Prostate gland (tissue), 2 donors: ENCODE measurements at regions not wholly inside any gene's neighbourhood (a gene's known extent, or its start where the extent isn't known, plus 50 kb on each side); places are given as distances from the start of the nearest gene placed in this dataset.

Source experiments
- DNase-seq: peaks from one replicate; pipeline ENCODE4 v3.0.0-alpha.2; 2019; ENCODE audit warnings: low spot score
- H3K27ac ChIP-seq, 2 donors: fragments of 200-600 bp; sonication (generic); 2 replicates each; pipeline ENCODE4 v1.5.1; 2017 to 2019
- H3K27me3 ChIP-seq: fragments of 200-600 bp; sonication (generic); replicated peaks from 2 replicates; pipeline ENCODE4 v1.5.1; 2019; ENCODE audit not compliant: insufficient read depth
- H3K36me3 ChIP-seq, 2 donors: fragments of 200-600 bp; sonication (generic); 1 replicate in 1 of 2; 2 replicates in 1 of 2; pipeline versions ENCODE4 v1.5.1 to v1.8.1; 2017 to 2019
- H3K4me1 ChIP-seq: fragments of 200-600 bp; sonication (generic); replicated peaks from 2 replicates; pipeline ENCODE4 v1.5.1; 2019
- H3K4me3 ChIP-seq, 2 donors: fragments of 200-600 bp; sonication (generic); 2 replicates each; pipeline ENCODE4 v1.5.1; 2017 to 2019
- H3K9me3 ChIP-seq: fragments of 200-600 bp; sonication (generic); 2 replicates; pipeline ENCODE4 v1.5.1; 2017
- POLR2A ChIP-seq: fragments of 450-650 bp; IDR thresholded peaks from one replicate; pipeline ENCODE4 v1.6.1; 2016; ENCODE audit warnings: antibody characterized with exemption, mild to moderate bottlenecking
- POLR2AphosphoS5 ChIP-seq: sonication (generic); formaldehyde crosslinking; IDR thresholded peaks from one replicate; pipeline ENCODE4 v1.6.1; 2017; ENCODE audit warnings: antibody characterized with exemption
- WGBS: methylation state at CpG from one replicate; pipeline ENCODE4 v1.1.5; 2018; 5-methylcytosine and 5-hydroxymethylcytosine counted together
- intact Hi-C: fragments of 100-400 bp; cut with DNase I; formaldehyde crosslinking; loops from one replicate; pipeline ENCODE4 v1.14.2; 2022
- TF ChIP-seq, protein P1 (sequence below), 4 experiments: fragments of 200-600 bp in 2 of 4; fragments of 450-650 bp in 2 of 4; sonication (generic) in 2 of 4; IDR thresholded peaks; 1 replicate in 3 of 4; 2 replicates in 1 of 4; pipeline ENCODE4 v1.5.1; 2016 to 2019; ENCODE audit warnings: antibody characterized with exemption in 4 of 4, mild to moderate bottlenecking in 2 of 4, moderate library complexity in 2 of 4

DNA sequence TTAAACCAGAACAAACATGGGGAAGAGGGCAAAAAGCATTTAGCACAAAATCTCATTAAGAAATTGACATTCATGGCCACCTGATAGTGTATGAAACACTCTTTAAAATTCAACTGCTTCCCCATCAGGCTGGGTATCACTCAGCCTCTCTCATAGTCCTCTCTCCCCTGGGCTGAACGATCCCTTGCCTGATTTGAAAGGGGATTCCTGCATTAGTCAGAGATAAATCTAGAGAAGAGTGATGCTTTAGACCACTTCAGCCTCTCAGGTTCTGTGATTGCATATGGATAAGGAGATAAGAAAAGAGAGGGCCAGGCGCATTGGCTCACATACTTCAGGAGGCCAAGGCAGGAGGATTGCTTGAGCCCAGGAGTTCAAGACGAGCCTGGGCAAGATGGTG lies 280.0 kb downstream of the SOX9 start:
- no peaks in the 10 kb centered on the region for H3K27me3 ChIP-seq
- no peaks in the 10 kb centered on the region for H3K9me3 ChIP-seq
- 85% methylated on average over 3 of the region's 3 CpGs for WGBS
- no peak overlapping the region for H3K27ac ChIP-seq
- no peak overlapping the region for H3K4me3 ChIP-seq
- TF ChIP-seq, protein P1, sequence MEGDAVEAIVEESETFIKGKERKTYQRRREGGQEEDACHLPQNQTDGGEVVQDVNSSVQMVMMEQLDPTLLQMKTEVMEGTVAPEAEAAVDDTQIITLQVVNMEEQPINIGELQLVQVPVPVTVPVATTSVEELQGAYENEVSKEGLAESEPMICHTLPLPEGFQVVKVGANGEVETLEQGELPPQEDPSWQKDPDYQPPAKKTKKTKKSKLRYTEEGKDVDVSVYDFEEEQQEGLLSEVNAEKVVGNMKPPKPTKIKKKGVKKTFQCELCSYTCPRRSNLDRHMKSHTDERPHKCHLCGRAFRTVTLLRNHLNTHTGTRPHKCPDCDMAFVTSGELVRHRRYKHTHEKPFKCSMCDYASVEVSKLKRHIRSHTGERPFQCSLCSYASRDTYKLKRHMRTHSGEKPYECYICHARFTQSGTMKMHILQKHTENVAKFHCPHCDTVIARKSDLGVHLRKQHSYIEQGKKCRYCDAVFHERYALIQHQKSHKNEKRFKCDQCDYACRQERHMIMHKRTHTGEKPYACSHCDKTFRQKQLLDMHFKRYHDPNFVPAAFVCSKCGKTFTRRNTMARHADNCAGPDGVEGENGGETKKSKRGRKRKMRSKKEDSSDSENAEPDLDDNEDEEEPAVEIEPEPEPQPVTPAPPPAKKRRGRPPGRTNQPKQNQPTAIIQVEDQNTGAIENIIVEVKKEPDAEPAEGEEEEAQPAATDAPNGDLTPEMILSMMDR (IDR thresholded peaks at IDR 0.05), result no peak
- TF ChIP-seq POLR2A (no peak), POLR2AphosphoS5 (no peak)
- H3K4me1 ChIP-seq, result peaks cover 6% of the 10 kb centered on the region
- no peaks in the 10 kb centered on the region for H3K36me3 ChIP-seq
- intact Hi-C loops, result no loop called here
- DNase-seq, result no peak

DNA sequence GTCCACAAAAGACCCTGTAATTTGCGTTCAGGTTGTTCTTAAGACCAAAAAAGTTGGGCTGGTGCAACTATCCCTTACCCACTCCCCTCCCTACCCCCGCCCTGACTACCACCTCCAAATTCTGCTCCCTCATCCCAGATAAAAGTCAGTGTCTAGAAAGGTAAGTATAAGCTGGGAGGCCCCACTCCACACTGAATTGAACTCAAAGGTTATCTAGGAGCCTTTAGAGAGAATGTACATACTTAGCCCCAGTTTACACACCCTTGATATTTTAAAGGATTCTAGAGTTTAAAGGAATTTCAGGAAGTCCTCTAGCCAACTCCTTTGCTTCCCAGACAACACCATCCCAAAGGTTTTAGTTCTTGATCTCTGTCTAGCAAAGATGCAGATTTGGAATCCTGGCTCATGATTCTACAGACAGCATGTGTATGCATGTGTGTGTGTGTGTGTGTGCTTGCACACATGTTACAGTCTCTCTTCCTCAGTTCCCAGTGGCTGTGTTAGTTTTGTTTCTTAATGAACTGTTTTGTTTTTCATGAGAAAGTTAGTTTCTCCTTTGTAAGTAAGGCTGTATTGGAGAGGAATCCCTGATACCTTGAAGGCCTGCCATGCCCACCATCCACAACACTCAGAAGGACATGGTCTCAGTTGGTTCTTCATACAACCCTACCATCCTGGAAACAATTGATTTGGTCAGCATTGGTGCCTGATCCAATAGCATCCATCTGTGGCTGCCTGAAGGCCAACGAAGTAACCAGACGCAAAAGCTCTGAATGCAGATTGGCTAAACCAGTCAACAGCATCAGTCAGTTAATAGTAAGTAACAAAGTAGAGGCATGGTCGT lies 281.3 kb downstream of the SOX9 start:
- H3K4me3 ChIP-seq, result no peak overlapping the region
- 97% methylated on average over 5 of the region's 5 CpGs for WGBS
- TF ChIP-seq POLR2A, result no peak
- TF ChIP-seq POLR2AphosphoS5, result no peak
- TF ChIP-seq, protein P1 (IDR thresholded peaks at IDR 0.05), result no peak
- no peaks in the 10 kb centered on the region for H3K27me3 ChIP-seq
- H3K9me3 ChIP-seq, result no peaks in the 10 kb centered on the region
- H3K27ac ChIP-seq, result no peak overlapping the region
- DNase-seq, result no peak
- intact Hi-C loops, result no loop called here
- H3K4me1 ChIP-seq, result peaks cover 10% of the 10 kb centered on the region
- H3K36me3 ChIP-seq, result no peaks in the 10 kb centered on the region

DNA sequence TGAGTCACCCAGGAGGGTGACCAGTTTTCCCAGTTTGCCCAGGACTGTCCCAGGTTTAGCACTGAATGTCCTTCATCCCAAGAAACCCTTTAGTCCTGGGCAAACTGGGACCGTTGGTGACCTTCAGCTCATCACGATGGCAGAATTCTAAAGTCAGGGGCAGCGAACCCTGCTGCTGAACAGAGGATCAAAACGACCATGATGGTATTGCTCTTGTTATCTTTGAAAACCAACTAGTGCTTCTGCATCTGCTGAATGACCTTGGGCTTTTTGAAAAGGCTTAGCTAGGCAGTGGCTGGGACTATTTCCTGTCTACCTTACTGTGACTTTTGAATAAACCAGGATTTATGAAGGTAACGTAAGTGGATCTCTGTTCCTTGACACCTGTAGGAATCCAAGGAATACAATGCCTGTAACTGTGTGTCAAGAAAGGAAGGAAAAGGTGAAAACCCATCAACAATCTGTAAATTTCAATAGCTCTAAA lies 281.9 kb downstream of the SOX9 start:
- intact Hi-C loops, result no loop called here
- TF ChIP-seq, protein P1 (IDR thresholded peaks at IDR 0.05), result no peak
- TF ChIP-seq POLR2AphosphoS5, result no peak
- TF ChIP-seq POLR2A, result no peak
- no peak for DNase-seq
- Histone ChIP-seq H3K4me1 (peaks cover 16% of the 10 kb centered on the region), H3K27me3 (no peaks in the 10 kb centered on the region), H3K4me3 (no peak overlapping the region), H3K9me3 (no peaks in the 10 kb centered on the region), H3K36me3 (no peaks in the 10 kb centered on the region), H3K27ac (no peak overlapping the region)
- 94% methylated on average over 5 of the region's 5 CpGs for WGBS

DNA sequence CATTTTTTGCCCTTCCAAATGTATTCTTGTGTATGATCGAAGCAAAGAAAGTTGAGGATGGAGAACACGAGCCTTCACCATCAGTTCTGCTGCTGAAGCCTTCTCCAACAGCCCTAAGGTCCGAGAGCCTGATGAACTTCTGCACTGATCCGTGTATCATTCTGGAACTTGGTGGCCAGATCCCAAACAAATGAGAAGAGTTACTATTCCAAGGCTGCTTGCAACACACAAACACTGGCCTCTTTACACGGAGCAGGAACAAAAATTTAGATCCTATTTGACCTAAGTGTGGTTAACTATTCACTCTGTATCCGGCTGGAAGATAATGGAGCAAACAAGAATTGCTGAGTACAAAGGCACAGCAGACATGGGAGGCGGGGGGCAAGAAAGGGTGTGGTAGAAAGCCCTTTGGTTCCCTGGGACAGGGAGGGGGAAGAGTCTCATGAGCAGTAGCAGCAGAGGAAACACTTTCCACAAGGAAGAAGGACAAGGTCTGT lies 282.9 kb downstream of the SOX9 start:
- H3K4me1 ChIP-seq, result peaks cover 22% of the 10 kb centered on the region
- no peaks in the 10 kb centered on the region for H3K9me3 ChIP-seq
- no peak for DNase-seq
- 89% methylated on average over 7 of the region's 7 CpGs for WGBS
- TF ChIP-seq POLR2AphosphoS5 (no peak), POLR2A (no peak)
- TF ChIP-seq, protein P1 (IDR thresholded peaks at IDR 0.05), result no peak
- H3K36me3 ChIP-seq, result no peaks in the 10 kb centered on the region
- no peak overlapping the region for H3K4me3 ChIP-seq
- H3K27me3 ChIP-seq, result no peaks in the 10 kb centered on the region
- intact Hi-C loops, result no loop called here
- no peak overlapping the region for H3K27ac ChIP-seq

DNA sequence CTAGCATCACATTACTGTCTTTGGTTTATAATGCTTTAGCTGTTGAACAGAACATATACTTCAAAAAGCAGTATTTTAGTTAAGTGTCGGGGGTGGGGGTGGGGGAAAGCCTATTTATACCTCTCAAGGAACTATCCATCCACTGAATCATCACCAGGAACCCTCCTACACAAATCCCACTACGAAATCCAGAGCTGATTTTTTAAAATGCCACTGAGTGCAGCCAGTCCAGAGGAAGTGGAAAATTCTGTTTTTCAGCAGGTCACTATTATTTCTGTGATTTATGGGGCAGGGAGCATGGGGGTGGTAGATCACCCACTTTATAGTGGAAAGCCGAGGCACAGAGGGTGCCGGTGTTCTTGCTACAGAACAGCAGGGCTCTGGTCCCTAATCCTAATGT lies 284.1 kb downstream of the SOX9 start:
- peaks cover 17% of the 10 kb centered on the region for H3K4me1 ChIP-seq
- no peaks in the 10 kb centered on the region for H3K27me3 ChIP-seq
- intact Hi-C loops, result no loop called here
- no peak overlapping the region for H3K4me3 ChIP-seq
- 55% methylated on average over 4 of the region's 4 CpGs for WGBS
- no peaks in the 10 kb centered on the region for H3K9me3 ChIP-seq
- H3K27ac ChIP-seq, result no peak overlapping the region
- no peak for TF ChIP-seq POLR2AphosphoS5
- TF ChIP-seq POLR2A, result no peak
- TF ChIP-seq, protein P1 (IDR thresholded peaks at IDR 0.05), result no peak
- no peak for DNase-seq
- no peaks in the 10 kb centered on the region for H3K36me3 ChIP-seq
